IMR-90 (cell line): ENCODE measurements at regions not wholly inside any gene's neighbourhood (a gene's known extent, or its start where the extent isn't known, plus 50 kb on each side); places are given as distances from the start of the nearest gene placed in this dataset.

Experiments
- ATAC-seq: fragments of 200-7000 bp; cut with Tn5 transposase; 2 replicates; pipeline ENCODE4 v1.9.1; 2020; ENCODE audit warnings: low read depth, mild to moderate bottlenecking, moderate library complexity
- BruUV-seq: library from RNA; stranded (reverse); fragments of 400-500 nt; replicated peaks from 2 replicates; lab custom pipeline; 2021; lab: Mats Ljungman, UMichigan
- CTCF ChIA-PET: fragments of 300-600 bp; formaldehyde crosslinking; extraction: SDS; loops from one replicate; lab custom pipeline; 2021; ENCODE audit warnings: antibody characterized with exemption; lab: Yijun Ruan, JAX
- POLR2A ChIA-PET: fragments of 300-600 bp; sonication (Branson Sonifier 250); formaldehyde crosslinking; loops from one replicate; lab custom pipeline; 2022; ENCODE audit warnings: antibody characterized with exemption; ENCODE audit not compliant: unreplicated experiment; lab: Charles Lee
- DNase-seq: peaks from one replicate; pipeline ENCODE4 v3.0.0; 2013
- H2AFZ ChIP-seq: replicated peaks from 2 replicates; pipeline ENCODE3; 2013; ENCODE audit warnings: low read length, mild to moderate bottlenecking; ENCODE audit not compliant: poor library complexity
- H2AK5ac ChIP-seq: 2 replicates; pipeline ENCODE4 v1.6.1; 2013; ENCODE audit warnings: low read depth, low read length, inconsistent platforms
- H2AK9ac ChIP-seq: replicated peaks from 2 replicates; pipeline ENCODE3; 2013; ENCODE audit warnings: mild to moderate bottlenecking, low read depth, low read length, moderate library complexity; ENCODE audit not compliant: poor library complexity
- H2BK120ac ChIP-seq: 2 replicates; pipeline ENCODE4 v1.6.1; 2013; ENCODE audit warnings: low read depth, low read length, inconsistent platforms
- H2BK15ac ChIP-seq: 3 replicates; pipeline ENCODE4 v1.6.1; 2013; ENCODE audit warnings: low read depth, low read length, inconsistent platforms
- H2BK20ac ChIP-seq: 2 replicates; pipeline ENCODE4 v1.6.1; 2013; ENCODE audit warnings: low read depth, mild to moderate bottlenecking, inconsistent platforms, low read length, moderate library complexity
- H2BK5ac ChIP-seq: 2 replicates; pipeline ENCODE4 v1.6.1; 2013; ENCODE audit warnings: mild to moderate bottlenecking, low read depth, low read length, inconsistent platforms; ENCODE audit not compliant: poor library complexity, severe bottlenecking
- H3K14ac ChIP-seq: replicated peaks from 2 replicates; pipeline ENCODE4 v1.6.1; 2013; ENCODE audit warnings: low read depth, low read length, inconsistent platforms
- H3K18ac ChIP-seq: 2 replicates; pipeline ENCODE4 v1.6.1; 2013; ENCODE audit warnings: low read depth, low read length, control low read depth
- H3K23ac ChIP-seq: 2 replicates; pipeline ENCODE4 v1.6.1; 2013; ENCODE audit warnings: low read depth, low read length, inconsistent platforms
- H3K27ac ChIP-seq: 2 replicates; pipeline ENCODE4 v1.5.1; 2013; ENCODE audit warnings: mild to moderate bottlenecking, control low read depth, low read length; ENCODE audit not compliant: insufficient read depth
- H3K27me3 ChIP-seq: 2 replicates; pipeline ENCODE4 v1.6.1; 2013; ENCODE audit warnings: low read length; ENCODE audit not compliant: control insufficient read depth, insufficient read depth
- H3K36me3 ChIP-seq: 2 replicates; pipeline ENCODE4 v1.6.1; 2013; ENCODE audit warnings: low read length, mixed read lengths; ENCODE audit not compliant: control insufficient read depth, insufficient read depth
- H3K4ac ChIP-seq: 2 replicates; pipeline ENCODE4 v1.6.1; 2013; ENCODE audit warnings: low read depth, low read length, inconsistent platforms
- H3K4me1 ChIP-seq: 2 replicates; pipeline ENCODE4 v1.6.1; 2013; ENCODE audit warnings: low read length, mixed read lengths; ENCODE audit not compliant: control insufficient read depth, insufficient read depth
- H3K4me2 ChIP-seq: 2 replicates; pipeline ENCODE4 v1.6.1; 2013; ENCODE audit warnings: low read depth, mild to moderate bottlenecking, control low read depth, low read length, moderate library complexity
- H3K4me3 ChIP-seq: 2 replicates; pipeline ENCODE4 v1.5.1; 2013; ENCODE audit warnings: low read depth, mild to moderate bottlenecking, control low read depth, low read length, moderate library complexity; ENCODE audit not compliant: insufficient read depth
- H3K56ac ChIP-seq: 2 replicates; pipeline ENCODE4 v1.6.1; 2013; ENCODE audit warnings: low read length, inconsistent platforms; ENCODE audit not compliant: insufficient read depth; ENCODE audit errors: extremely low read depth
- H3K79me1 ChIP-seq, 2 experiments: 2 replicates each; pipeline ENCODE4 v1.6.1; 2013; ENCODE audit warnings: low read length in 2 of 2, inconsistent platforms in 1 of 2, low read depth in 1 of 2
- H3K9ac ChIP-seq: 2 replicates; pipeline ENCODE4 v1.6.1; 2013; ENCODE audit warnings: low read depth, low read length, control low read depth
- H3K9me1 ChIP-seq: 2 replicates; pipeline ENCODE4 v1.6.1; 2013; ENCODE audit warnings: low read length, inconsistent platforms; ENCODE audit not compliant: insufficient read depth
- H3K9me3 ChIP-seq: 2 replicates; pipeline ENCODE4 v1.6.1; 2013; ENCODE audit warnings: low read length; ENCODE audit not compliant: control insufficient read depth, insufficient read depth
- H4K20me1 ChIP-seq: 2 replicates; pipeline ENCODE4 v1.6.1; 2013; ENCODE audit warnings: low read length, inconsistent platforms; ENCODE audit not compliant: insufficient read depth
- H4K5ac ChIP-seq: 2 replicates; pipeline ENCODE4 v1.6.1; 2013; ENCODE audit warnings: mild to moderate bottlenecking, low read depth, low read length, control low read depth
- H4K8ac ChIP-seq, 2 experiments: 2 replicates each; pipeline ENCODE4 v1.6.1; 2013; ENCODE audit warnings: low read depth in 2 of 2, low read length in 2 of 2, control low read depth in 1 of 2, inconsistent platforms in 1 of 2
- H4K91ac ChIP-seq: 2 replicates; pipeline ENCODE4 v1.6.1; 2013; ENCODE audit warnings: low read depth, low read length, inconsistent platforms; ENCODE audit not compliant: insufficient read depth
- CEBPB ChIP-seq: IDR thresholded peaks from 2 replicates; pipeline ENCODE4 v1.6.1; 2012; ENCODE audit warnings: low read depth, low read length, improper control_type of control experiment
- MAZ ChIP-seq: IDR thresholded peaks from 2 replicates; pipeline ENCODE4 v1.6.1; 2012; ENCODE audit warnings: low read depth, mild to moderate bottlenecking, low read length, improper control_type of control experiment, moderate library complexity, borderline replicate concordance
- SMC3 ChIP-seq: fragments of 150-350 bp; IDR thresholded peaks from 2 replicates; pipeline ENCODE4 v1.6.1; 2016; ENCODE audit warnings: low read depth, mild to moderate bottlenecking, antibody characterized with exemption, low read length, moderate library complexity
- whole genome bisulfite sequencing, 2 experiments: methylation state at CpG; one replicate each; pipeline versions ENCODE4 v1.1.5 to v1.1.7; 2013; ENCODE audit warnings: missing lambda C conversion rate in 2 of 2; ENCODE audit not compliant: insufficient read length in 1 of 2; ENCODE audit errors: extremely low coverage in 2 of 2; 5-methylcytosine and 5-hydroxymethylcytosine counted together
- dilution Hi-C: fragments of 300-500 bp; cut with HindIII; formaldehyde crosslinking; loops from one replicate; pipeline ENCODE4 v1.14.3; 2018; ENCODE audit warnings: low sequenced_read_pairs; ENCODE audit not compliant: unreplicated experiment
- in situ Hi-C: fragments of 300-500 bp; cut with MboI; formaldehyde crosslinking; loops from 3 replicates; pipeline ENCODE4 v1.14.3; 2019; ENCODE audit warnings: low sequenced_read_pairs, inconsistent platforms, mixed read lengths
- intact Hi-C: fragments of 100-400 bp; cut with micrococcal nuclease; formaldehyde crosslinking; loops from 2 replicates; pipeline ENCODE4 v1.10.0; 2022
- TF ChIP-seq, protein P1 (sequence below): conservative IDR thresholded peaks from 2 replicates; pipeline ENCODE4 v1.5.1; 2012; ENCODE audit warnings: mild to moderate bottlenecking, low read depth, low read length, improper control_type of control experiment

DNA sequence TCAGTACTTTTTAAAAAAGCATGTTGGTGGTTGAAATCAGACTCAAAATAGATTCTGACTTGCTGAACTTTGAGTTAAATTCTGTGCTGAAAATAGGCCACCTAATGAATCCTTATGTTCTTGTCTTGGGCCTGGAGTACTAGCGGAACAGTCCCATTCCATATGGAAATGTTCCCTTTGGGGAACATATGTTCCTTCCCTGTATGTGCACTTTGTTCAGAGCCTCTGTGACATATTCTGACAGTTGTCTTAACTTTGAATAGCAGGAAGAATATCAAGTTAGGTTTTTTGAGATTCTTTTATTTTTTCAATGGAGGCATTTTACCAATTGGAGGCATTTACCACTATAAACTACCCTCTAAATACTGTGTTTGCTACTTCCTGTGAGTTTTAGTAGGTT, 1667.8 kb downstream of the PLA2G4A start:
- no peak overlapping the region for H2BK15ac ChIP-seq
- TF ChIP-seq SMC3: no peak
- TF ChIP-seq MAZ: no peak
- TF ChIP-seq, protein P1, sequence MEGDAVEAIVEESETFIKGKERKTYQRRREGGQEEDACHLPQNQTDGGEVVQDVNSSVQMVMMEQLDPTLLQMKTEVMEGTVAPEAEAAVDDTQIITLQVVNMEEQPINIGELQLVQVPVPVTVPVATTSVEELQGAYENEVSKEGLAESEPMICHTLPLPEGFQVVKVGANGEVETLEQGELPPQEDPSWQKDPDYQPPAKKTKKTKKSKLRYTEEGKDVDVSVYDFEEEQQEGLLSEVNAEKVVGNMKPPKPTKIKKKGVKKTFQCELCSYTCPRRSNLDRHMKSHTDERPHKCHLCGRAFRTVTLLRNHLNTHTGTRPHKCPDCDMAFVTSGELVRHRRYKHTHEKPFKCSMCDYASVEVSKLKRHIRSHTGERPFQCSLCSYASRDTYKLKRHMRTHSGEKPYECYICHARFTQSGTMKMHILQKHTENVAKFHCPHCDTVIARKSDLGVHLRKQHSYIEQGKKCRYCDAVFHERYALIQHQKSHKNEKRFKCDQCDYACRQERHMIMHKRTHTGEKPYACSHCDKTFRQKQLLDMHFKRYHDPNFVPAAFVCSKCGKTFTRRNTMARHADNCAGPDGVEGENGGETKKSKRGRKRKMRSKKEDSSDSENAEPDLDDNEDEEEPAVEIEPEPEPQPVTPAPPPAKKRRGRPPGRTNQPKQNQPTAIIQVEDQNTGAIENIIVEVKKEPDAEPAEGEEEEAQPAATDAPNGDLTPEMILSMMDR: no peak
- TF ChIP-seq CEBPB: no peak
- no peak overlapping the region for H3K18ac ChIP-seq
- H3K4me2 ChIP-seq: no peak overlapping the region
- H4K8ac ChIP-seq: no peak overlapping the region
- no peaks in the 10 kb centered on the region for H4K20me1 ChIP-seq
- no peak overlapping the region for H3K4ac ChIP-seq
- WGBS, 2 experiments: no CpG with 5 or more reads among the region's 1 CpG
- no peak overlapping the region for H2BK5ac ChIP-seq
- no peak overlapping the region for H2AK9ac ChIP-seq
- no peak overlapping the region for H3K56ac ChIP-seq
- no peak overlapping the region for H2BK20ac ChIP-seq
- H3K23ac ChIP-seq: no peak overlapping the region
- H3K27me3 ChIP-seq: no peaks in the 10 kb centered on the region
- no TSS peak for BruUV-seq
- no peak overlapping the region for H3K9ac ChIP-seq
- H4K91ac ChIP-seq: no peak overlapping the region
- H4K5ac ChIP-seq: no peak overlapping the region
- H3K79me1 ChIP-seq: no peaks in the 10 kb centered on the region
- H3K4me1 ChIP-seq: no peaks in the 10 kb centered on the region
- H2AK5ac ChIP-seq: no peak overlapping the region
- no peak overlapping the region for H3K4me3 ChIP-seq
- intact Hi-C loops (no loop called here), in situ Hi-C loops (no loop called here), dilution Hi-C loops (no loop called here)
- ChIA-PET POLR2A (no interaction called here), CTCF (no interaction called here)
- no peak overlapping the region for H3K14ac ChIP-seq
- 0 out of 2 replicates have a peak, but pooled peaks cover 3% of the 10 kb centered on the region for H3K9me3 ChIP-seq
- H3K36me3 ChIP-seq: no peaks in the 10 kb centered on the region
- ATAC-seq: no peak
- H2BK120ac ChIP-seq: no peak overlapping the region
- no peak overlapping the region for H2AFZ ChIP-seq
- no peaks in the 10 kb centered on the region for H3K9me1 ChIP-seq
- no peak for DNase-seq
- H3K27ac ChIP-seq: no peak overlapping the region
